MCF 10A (cell line): ENCODE measurements at regions not wholly inside any gene's neighbourhood (a gene's known extent, or its start where the extent isn't known, plus 50 kb on each side); places are given as distances from the start of the nearest gene placed in this dataset.

ENCODE experiments used
- BruUV-seq: library from RNA; stranded (reverse); fragments of 400-500 nt; replicated peaks from 2 replicates; lab custom pipeline; 2021; lab: Mats Ljungman, UMichigan
- CTCF ChIA-PET: fragments of 300-600 bp; sonication (Branson Sonifier 250); formaldehyde crosslinking; extraction: SDS; loops from one replicate; lab custom pipeline; 2021; ENCODE audit warnings: antibody characterized with exemption, inconsistent platforms; lab: Yijun Ruan, JAX
- POLR2A ChIA-PET: fragments of 300-600, 350-650 bp; sonication (Branson Sonifier 250); formaldehyde crosslinking; extraction: SDS; loops from one replicate; lab custom pipeline; 2020; ENCODE audit warnings: antibody characterized with exemption, inconsistent platforms; lab: Yijun Ruan, JAX
- DNase-seq: peaks from one replicate; pipeline ENCODE4 v3.0.0-alpha.2; 2018; ENCODE audit not compliant: unreplicated experiment
- H3K27ac Mint-ChIP-seq: one replicate; pipeline ENCODE4 v1.8.0; 2022; ENCODE audit warnings: mild to moderate bottlenecking, low read depth, mixed read lengths; ENCODE audit not compliant: unreplicated experiment
- H3K27me3 Mint-ChIP-seq: one replicate; pipeline ENCODE4 v1.8.0; 2022; ENCODE audit warnings: mixed read lengths; ENCODE audit not compliant: insufficient read depth, unreplicated experiment
- H3K36me3 Mint-ChIP-seq: one replicate; pipeline ENCODE4 v1.8.0; 2022; ENCODE audit warnings: mild to moderate bottlenecking, moderate library complexity, mixed read lengths; ENCODE audit not compliant: insufficient read depth, unreplicated experiment
- H3K4me1 Mint-ChIP-seq: one replicate; pipeline ENCODE4 v1.8.0; 2022; ENCODE audit warnings: mixed read lengths; ENCODE audit not compliant: insufficient read depth, unreplicated experiment
- H3K4me3 Mint-ChIP-seq: one replicate; pipeline ENCODE4 v1.8.0; 2022; ENCODE audit warnings: mild to moderate bottlenecking, moderate library complexity, mixed read lengths; ENCODE audit not compliant: unreplicated experiment
- H3K9me3 Mint-ChIP-seq: one replicate; pipeline ENCODE4 v1.8.0; 2022; ENCODE audit warnings: mixed read lengths; ENCODE audit not compliant: unreplicated experiment
- CTCF ChIP-seq: fragments of 200-600 bp; IDR thresholded peaks from one replicate; pipeline ENCODE4 v1.8.0; 2022; ENCODE audit warnings: antibody characterized with exemption, mild to moderate bottlenecking; ENCODE audit not compliant: unreplicated experiment
- intact Hi-C: fragments of 100-400 bp; cut with micrococcal nuclease; formaldehyde crosslinking; loops from 2 replicates; pipeline ENCODE4 v1.14.1; 2022

DNA sequence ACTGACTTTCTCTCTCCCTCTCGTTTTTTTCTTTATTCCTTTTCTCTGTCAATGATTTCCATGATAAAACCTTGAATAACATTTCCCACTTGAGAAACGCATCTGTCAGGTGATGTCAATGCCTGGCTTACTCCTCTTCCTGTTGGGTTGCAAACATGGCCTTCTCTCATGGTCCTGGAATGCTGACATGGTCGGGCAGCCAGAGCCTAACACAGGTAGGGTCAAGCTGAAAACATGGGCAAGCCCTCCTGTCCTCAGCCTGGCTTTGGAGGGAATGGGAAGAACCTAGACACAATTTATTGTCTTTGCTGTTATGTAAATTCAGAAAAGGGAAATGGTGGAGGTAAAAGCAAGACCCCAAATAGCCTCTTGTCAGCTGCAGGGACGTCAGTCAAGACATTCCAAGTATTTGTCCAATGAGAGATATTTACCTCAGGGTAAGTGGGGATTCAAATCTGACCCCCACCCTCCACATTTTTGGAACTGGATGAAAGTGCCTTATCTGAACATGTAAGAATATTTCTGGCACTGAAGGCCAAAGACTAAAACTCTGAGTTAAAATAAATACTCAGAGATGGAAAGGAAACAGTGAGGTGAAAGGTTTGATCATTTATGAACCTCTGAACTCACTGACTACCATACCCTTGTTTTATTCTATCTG lies 473.8 kb downstream of the SPRY1 start:
- H3K27ac Mint-ChIP-seq, result peak overlapping the region; percentile 21
- no peaks in the 10 kb centered on the region for H3K27me3 Mint-ChIP-seq
- no peaks in the 10 kb centered on the region for H3K9me3 Mint-ChIP-seq
- H3K4me3 Mint-ChIP-seq, result no peak overlapping the region
- intact Hi-C loops, result no loop called here
- TF ChIP-seq CTCF, result no peak
- DNase-seq, result no peak
- no TSS peak for BruUV-seq
- peaks cover 6% of the 10 kb centered on the region for H3K36me3 Mint-ChIP-seq
- CTCF ChIA-PET, result interaction anchor here (0.7 kb wide), 1 partner anchor 1649 kb away, joined by 3 read pairs; no protein-coding TSS in a partner anchor
- no peaks in the 10 kb centered on the region for H3K4me1 Mint-ChIP-seq
- POLR2A ChIA-PET, result no interaction called here

GRCh38 chr4:123871341-123871740 lies 474.7 kb downstream of the SPRY1 start:
- ChIA-PET CTCF (no interaction called here), POLR2A (no interaction called here)
- H3K9me3 Mint-ChIP-seq, result no peaks in the 10 kb centered on the region
- TF ChIP-seq CTCF, result no peak
- H3K36me3 Mint-ChIP-seq, result peaks cover 6% of the 10 kb centered on the region
- no peaks in the 10 kb centered on the region for H3K4me1 Mint-ChIP-seq
- DNase-seq, result no peak
- no peak overlapping the region for H3K27ac Mint-ChIP-seq
- H3K4me3 Mint-ChIP-seq, result no peak overlapping the region
- BruUV-seq, result no TSS peak
- intact Hi-C loops, result no loop called here
- no peaks in the 10 kb centered on the region for H3K27me3 Mint-ChIP-seq

DNA sequence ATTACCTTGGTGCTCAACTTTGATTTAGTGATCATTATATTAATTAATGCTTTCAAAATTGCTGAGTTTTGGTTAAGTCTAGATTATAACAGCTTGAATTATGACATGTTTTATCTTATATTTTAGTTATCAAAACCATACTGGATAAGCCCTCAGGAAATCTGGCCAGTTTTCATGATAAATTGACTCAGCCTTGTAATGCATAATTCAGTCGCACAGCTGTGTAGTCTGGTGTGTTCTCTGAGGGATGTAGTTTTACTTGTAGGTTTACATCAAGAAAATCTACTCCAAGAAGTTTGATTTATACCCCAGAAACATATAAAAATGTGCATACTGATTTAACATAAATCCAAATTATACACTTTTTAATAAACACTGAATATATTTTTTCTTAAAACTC lies 477.5 kb downstream of the SPRY1 start:
- Mint-ChIP-seq H3K4me1 (no peaks in the 10 kb centered on the region), H3K36me3 (no peaks in the 10 kb centered on the region), H3K27ac (no peak overlapping the region), H3K27me3 (no peaks in the 10 kb centered on the region), H3K9me3 (no peaks in the 10 kb centered on the region), H3K4me3 (no peak overlapping the region)
- no TSS peak for BruUV-seq
- no peak for TF ChIP-seq CTCF
- intact Hi-C loops, result no loop called here
- ChIA-PET CTCF (no interaction called here), POLR2A (interaction anchor here (0.5 to 0.7 kb wide), 2 partner anchors 133 to 317 kb away, joined by 3 read pairs; no protein-coding TSS in a partner anchor)
- DNase-seq, result no peak

DNA sequence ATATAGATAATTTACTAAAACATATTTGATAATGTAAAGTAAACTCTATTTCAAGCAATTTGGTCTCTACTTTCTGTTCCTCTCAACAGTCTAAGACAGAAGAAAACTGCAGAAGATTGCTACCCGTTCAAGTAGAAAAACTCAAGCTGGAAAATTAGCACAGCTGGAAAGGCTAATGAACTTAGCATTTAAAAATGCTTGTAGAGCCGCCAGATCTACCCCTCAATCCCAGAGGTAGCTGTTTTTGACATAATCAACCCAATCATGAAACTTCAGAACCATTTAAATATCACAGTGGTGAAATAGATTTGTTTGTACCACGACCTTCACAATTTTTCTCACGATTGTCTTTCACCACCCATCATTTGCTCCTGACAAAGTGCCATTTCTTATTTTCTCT lies 479.5 kb downstream of the SPRY1 start:
- Mint-ChIP-seq H3K27me3 (no peaks in the 10 kb centered on the region), H3K9me3 (no peaks in the 10 kb centered on the region), H3K4me3 (no peak overlapping the region), H3K27ac (no peak overlapping the region), H3K36me3 (no peaks in the 10 kb centered on the region), H3K4me1 (no peaks in the 10 kb centered on the region)
- intact Hi-C loops, result no loop called here
- DNase-seq, result no peak
- ChIA-PET CTCF (interaction anchor here (0.9 kb wide), 1 partner anchor 25 kb away, joined by 5 read pairs; no protein-coding TSS in a partner anchor), POLR2A (interaction anchor here (0.7 to 0.8 kb wide), 2 partner anchors 28 to 34 kb away, joined by 3 read pairs; no protein-coding TSS in a partner anchor)
- TF ChIP-seq CTCF, result no peak
- BruUV-seq, result no TSS peak
